WTC11 (cell line): ENCODE measurements at regions not wholly inside any gene's neighbourhood (a gene's known extent, or its start where the extent isn't known, plus 50 kb on each side); places are given as distances from the start of the nearest gene placed in this dataset.
"Not testable (repeated sequence)": the region's sequence is repeated elsewhere in the genome, so short reads cannot be mapped to it uniquely, and the experiment has no call there.

Experiments used
- ATAC-seq: fragments of 200-7000 bp; cut with Tn5 transposase; 2 replicates; pipeline ENCODE4 v1.10.0; 2021; ENCODE audit warnings: mild to moderate bottlenecking, moderate library complexity
- CTCF ChIA-PET: fragments of 300-600 bp; sonication (Branson Sonifier 250); formaldehyde crosslinking; loops from one replicate; lab custom pipeline; 2021; ENCODE audit warnings: antibody characterized with exemption; lab: Charles Lee
- POLR2A ChIA-PET: fragments of 350-600 bp; sonication (Branson Sonifier 250); formaldehyde crosslinking; loops from one replicate; lab custom pipeline; 2021; ENCODE audit warnings: antibody characterized with exemption; lab: Charles Lee
- DNase-seq: peaks from one replicate; pipeline ENCODE4 v3.0.0; 2021; ENCODE audit warnings: low spot score
- H3K27ac Mint-ChIP-seq: 2 replicates; pipeline ENCODE4 v1.8.0; 2021; ENCODE audit warnings: mixed read lengths
- H3K27me3 Mint-ChIP-seq: 2 replicates; pipeline ENCODE4 v1.8.0; 2021; ENCODE audit warnings: low read depth, mild to moderate bottlenecking, moderate library complexity, mixed read lengths
- H3K36me3 Mint-ChIP-seq: 2 replicates; pipeline ENCODE4 v1.8.0; 2021; ENCODE audit warnings: mixed read lengths
- H3K4me1 Mint-ChIP-seq: 2 replicates; pipeline ENCODE4 v1.8.0; 2022; ENCODE audit warnings: mixed read lengths
- H3K4me3 Mint-ChIP-seq: 2 replicates; pipeline ENCODE4 v1.8.0; 2021; ENCODE audit warnings: mild to moderate bottlenecking, moderate library complexity, mixed read lengths
- H3K9me3 Mint-ChIP-seq: 2 replicates; pipeline ENCODE4 v1.8.0; 2021; ENCODE audit warnings: mixed read lengths
- E2F5 ChIP-seq: sonication (generic); formaldehyde crosslinking; IDR thresholded peaks from 2 replicates; pipeline ENCODE4 v1.8.1; 2022; ENCODE audit warnings: mild to moderate bottlenecking, moderate library complexity, missing genetic modification reagents
- ELF4 ChIP-seq: sonication (generic); formaldehyde crosslinking; IDR thresholded peaks from 2 replicates; pipeline ENCODE4 v1.8.1; 2022; ENCODE audit warnings: low read depth, mild to moderate bottlenecking, moderate library complexity, missing genetic modification reagents
- ESRRA ChIP-seq: sonication (generic); formaldehyde crosslinking; IDR thresholded peaks from 2 replicates; pipeline ENCODE4 v1.8.1; 2022; ENCODE audit warnings: mild to moderate bottlenecking, missing genetic modification reagents, borderline replicate concordance
- ETV6 ChIP-seq: sonication (generic); formaldehyde crosslinking; IDR thresholded peaks from 2 replicates; pipeline ENCODE4 v1.8.1; 2022; ENCODE audit warnings: mild to moderate bottlenecking, missing genetic modification reagents
- GABPB1 ChIP-seq: sonication (generic); formaldehyde crosslinking; IDR thresholded peaks from 2 replicates; pipeline ENCODE4 v1.8.1; 2023; ENCODE audit warnings: mild to moderate bottlenecking, missing genetic modification reagents
- KAT7 ChIP-seq: sonication (generic); formaldehyde crosslinking; IDR thresholded peaks from 2 replicates; pipeline ENCODE4 v1.8.1; 2023; ENCODE audit warnings: missing genetic modification reagents, mild to moderate bottlenecking, borderline replicate concordance
- MLX ChIP-seq: sonication (generic); formaldehyde crosslinking; IDR thresholded peaks from 2 replicates; pipeline ENCODE4 v1.8.1; 2023; ENCODE audit warnings: mild to moderate bottlenecking, missing genetic modification reagents, moderate library complexity
- MYBL2 ChIP-seq: sonication (generic); formaldehyde crosslinking; IDR thresholded peaks from 2 replicates; pipeline ENCODE4 v1.8.1; 2023; ENCODE audit warnings: mild to moderate bottlenecking, moderate library complexity, missing genetic modification reagents
- NFE2L1 ChIP-seq: sonication (generic); formaldehyde crosslinking; IDR thresholded peaks from 2 replicates; pipeline ENCODE4 v1.8.1; 2023; ENCODE audit warnings: missing genetic modification reagents
- NR2C2 ChIP-seq: sonication (generic); formaldehyde crosslinking; IDR thresholded peaks from 2 replicates; pipeline ENCODE4 v1.8.0; 2022; ENCODE audit warnings: mild to moderate bottlenecking, missing genetic modification reagents
- RORB ChIP-seq: fragments of 250-450 bp; sonication (Bioruptor Pico); IDR thresholded peaks from 2 replicates; pipeline ENCODE4 v1.9.0; 2021; ENCODE audit warnings: mild to moderate bottlenecking
- SMAD3 ChIP-seq: sonication (generic); formaldehyde crosslinking; IDR thresholded peaks from 2 replicates; pipeline ENCODE4 v1.8.0; 2022; ENCODE audit warnings: missing genetic modification reagents, mild to moderate bottlenecking, borderline replicate concordance
- ZBTB21 ChIP-seq: sonication (generic); formaldehyde crosslinking; IDR thresholded peaks from 2 replicates; pipeline ENCODE4 v1.8.1; 2023; ENCODE audit warnings: mild to moderate bottlenecking, missing genetic modification reagents, borderline replicate concordance
- ZMAT4 ChIP-seq: fragments of 250-450 bp; sonication (Bioruptor Pico); IDR thresholded peaks from 2 replicates; pipeline ENCODE4 v1.9.0; 2021; ENCODE audit warnings: mild to moderate bottlenecking
- ZNF138 ChIP-seq: sonication (generic); formaldehyde crosslinking; conservative IDR thresholded peaks from 2 replicates; pipeline ENCODE4 v1.8.1; 2022; ENCODE audit warnings: mild to moderate bottlenecking, moderate library complexity, missing genetic modification reagents
- ZNF232 ChIP-seq: sonication (generic); formaldehyde crosslinking; IDR thresholded peaks from 2 replicates; pipeline ENCODE4 v1.8.0; 2022; ENCODE audit warnings: mild to moderate bottlenecking, missing genetic modification reagents
- ZNF263 ChIP-seq: sonication (generic); formaldehyde crosslinking; IDR thresholded peaks from 2 replicates; pipeline ENCODE4 v1.8.1; 2022; ENCODE audit warnings: low read depth, mild to moderate bottlenecking, moderate library complexity, missing genetic modification reagents
- TF ChIP-seq, protein P1 (sequence below): sonication (generic); formaldehyde crosslinking; IDR thresholded peaks from 2 replicates; pipeline ENCODE4 v1.8.1; 2022; ENCODE audit warnings: missing genetic modification reagents, borderline replicate concordance
- TF ChIP-seq, protein P2 (sequence below): sonication (generic); formaldehyde crosslinking; IDR thresholded peaks from 2 replicates; pipeline ENCODE4 v1.8.0; 2023; ENCODE audit warnings: missing genetic modification reagents

DNA sequence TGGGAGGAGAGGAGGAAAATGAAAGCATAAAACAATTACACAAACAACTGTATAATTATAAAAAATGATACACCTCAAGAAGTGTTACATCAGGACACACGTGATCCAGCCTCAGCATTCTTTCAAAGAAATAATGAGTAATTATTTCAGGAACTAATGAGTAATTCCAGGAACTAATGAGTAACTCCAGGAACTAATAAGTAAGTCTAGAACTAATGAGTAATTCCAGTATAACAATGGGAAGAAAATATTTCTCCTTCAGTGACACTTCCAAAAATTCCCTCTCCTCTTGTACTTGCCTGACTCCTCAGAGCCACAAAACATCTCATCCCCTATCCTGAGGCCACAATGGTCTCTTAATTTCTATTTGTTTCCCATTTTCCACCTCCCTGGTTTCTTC, 63.5 kb upstream of the COL25A1 start:
- ChIA-PET CTCF (no interaction called here), POLR2A (no interaction called here)
- Mint-ChIP-seq H3K4me3 (no peak overlapping the region), H3K9me3 (no peaks in the 10 kb centered on the region; the same call in 1 of the 2 replicates), H3K4me1 (no peaks in the 10 kb centered on the region), H3K36me3 (no peaks in the 10 kb centered on the region), H3K27ac (no peak overlapping the region), H3K27me3 (no peaks in the 10 kb centered on the region)
- no peak for DNase-seq
- no peak for ATAC-seq
- TF ChIP-seq NFE2L1 (CRISPR knock-in tag), result no peak
- TF ChIP-seq ZBTB21 (CRISPR knock-in tag), result no peak
- no peak for TF ChIP-seq ELF4 (CRISPR knock-in tag)
- TF ChIP-seq, protein P1, sequence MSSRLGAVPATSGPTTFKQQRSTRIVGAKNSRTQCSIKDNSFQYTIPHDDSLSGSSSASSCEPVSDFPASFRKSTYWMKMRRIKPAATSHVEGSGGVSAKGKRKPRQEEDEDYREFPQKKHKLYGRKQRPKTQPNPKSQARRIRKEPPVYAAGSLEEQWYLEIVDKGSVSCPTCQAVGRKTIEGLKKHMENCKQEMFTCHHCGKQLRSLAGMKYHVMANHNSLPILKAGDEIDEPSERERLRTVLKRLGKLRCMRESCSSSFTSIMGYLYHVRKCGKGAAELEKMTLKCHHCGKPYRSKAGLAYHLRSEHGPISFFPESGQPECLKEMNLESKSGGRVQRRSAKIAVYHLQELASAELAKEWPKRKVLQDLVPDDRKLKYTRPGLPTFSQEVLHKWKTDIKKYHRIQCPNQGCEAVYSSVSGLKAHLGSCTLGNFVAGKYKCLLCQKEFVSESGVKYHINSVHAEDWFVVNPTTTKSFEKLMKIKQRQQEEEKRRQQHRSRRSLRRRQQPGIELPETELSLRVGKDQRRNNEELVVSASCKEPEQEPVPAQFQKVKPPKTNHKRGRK (CRISPR knock-in tag), result no peak
- TF ChIP-seq ESRRA (CRISPR knock-in tag), result no peak
- no peak for TF ChIP-seq ZNF263
- TF ChIP-seq ETV6 (CRISPR knock-in tag), result no peak
- TF ChIP-seq NR2C2 (CRISPR knock-in tag), result no peak
- TF ChIP-seq RORB (CRISPR knock-in tag), result no peak
- TF ChIP-seq E2F5 (CRISPR knock-in tag), result no peak
- TF ChIP-seq, protein P2, sequence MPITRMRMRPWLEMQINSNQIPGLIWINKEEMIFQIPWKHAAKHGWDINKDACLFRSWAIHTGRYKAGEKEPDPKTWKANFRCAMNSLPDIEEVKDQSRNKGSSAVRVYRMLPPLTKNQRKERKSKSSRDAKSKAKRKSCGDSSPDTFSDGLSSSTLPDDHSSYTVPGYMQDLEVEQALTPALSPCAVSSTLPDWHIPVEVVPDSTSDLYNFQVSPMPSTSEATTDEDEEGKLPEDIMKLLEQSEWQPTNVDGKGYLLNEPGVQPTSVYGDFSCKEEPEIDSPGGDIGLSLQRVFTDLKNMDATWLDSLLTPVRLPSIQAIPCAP, result no peak

- H3K36me3 Mint-ChIP-seq, CTCF ChIA-PET, H3K27ac Mint-ChIP-seq, H3K4me3 Mint-ChIP-seq, H3K9me3 Mint-ChIP-seq, POLR2A ChIA-PET, ATAC-seq, DNase-seq, H3K4me1 Mint-ChIP-seq, H3K27me3 Mint-ChIP-seq: not testable (repeated sequence)
Observed at GRCh38 chr4:109365297-109365696, 62.8 kb upstream of the COL25A1 start.

- Mint-ChIP-seq H3K4me3 (no peak overlapping the region), H3K9me3 (no peaks in the 10 kb centered on the region), H3K4me1 (0 out of 2 replicates have a peak, but pooled peaks cover 8% of the 10 kb centered on the region), H3K27me3 (no peaks in the 10 kb centered on the region), H3K27ac (no peak overlapping the region), H3K36me3 (no peaks in the 10 kb centered on the region)
- CTCF ChIA-PET, result no interaction called here
- DNase-seq, result no peak
- POLR2A ChIA-PET, result no interaction called here
- TF ChIP-seq ZBTB21 (CRISPR knock-in tag), result no peak
- ATAC-seq, result no peak
Observed at GRCh38 chr4:109359040-109359646, 56.7 kb upstream of the COL25A1 start.

DNA sequence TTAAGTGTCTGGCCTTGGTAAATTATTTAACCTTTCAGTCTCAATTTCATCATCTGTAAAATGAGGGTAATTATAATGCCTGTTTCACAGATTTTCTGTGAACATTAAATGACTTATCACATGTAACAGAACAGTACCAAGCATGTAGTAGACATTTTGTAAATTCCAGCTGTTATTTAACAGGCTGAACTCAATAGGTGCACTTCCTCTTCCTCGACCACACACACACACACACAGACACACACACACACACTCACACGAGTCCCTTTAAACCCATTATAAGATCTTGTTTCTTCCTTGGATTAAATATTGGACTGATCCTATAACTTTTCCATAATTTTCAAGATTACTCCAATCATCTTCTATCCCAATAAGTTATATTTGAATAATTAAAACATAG, 53.4 kb upstream of the COL25A1 start:
- ATAC-seq (no peak), DNase-seq (no peak)
- Mint-ChIP-seq H3K36me3 (no peaks in the 10 kb centered on the region), H3K9me3 (no peaks in the 10 kb centered on the region), H3K27me3 (no peaks in the 10 kb centered on the region), H3K4me3 (no peak overlapping the region), H3K27ac (no peak overlapping the region), H3K4me1 (0 out of 2 replicates have a peak, but pooled peaks cover 8% of the 10 kb centered on the region)
- CTCF ChIA-PET, result interaction anchor here (0.6 kb wide), 1 partner anchor 49 kb away, joined by 4 read pairs; no protein-coding TSS in a partner anchor
- TF ChIP-seq ZMAT4 (CRISPR knock-in tag), result no peak
- TF ChIP-seq MLX (CRISPR knock-in tag), result no peak
- no peak for TF ChIP-seq ETV6 (CRISPR knock-in tag)
- no peak for TF ChIP-seq ZNF232 (CRISPR knock-in tag)
- no peak for TF ChIP-seq MYBL2 (CRISPR knock-in tag)
- no peak for TF ChIP-seq SMAD3 (CRISPR knock-in tag)
- no peak for TF ChIP-seq GABPB1 (CRISPR knock-in tag)
- TF ChIP-seq KAT7, result no peak
- no peak for TF ChIP-seq ZNF138 (CRISPR knock-in tag)
- POLR2A ChIA-PET, result interaction anchor here (1.0 kb wide), 1 partner anchor 8 kb away, joined by 3 read pairs; no protein-coding TSS in a partner anchor
